AG04450 (cell line): ENCODE measurements at regions not wholly inside any gene's neighbourhood (a gene's known extent, or its start where the extent isn't known, plus 50 kb on each side); places are given as distances from the start of the nearest gene placed in this dataset.

Source experiments
- CTCF ChIA-PET: fragments of 300-600, 350-600 bp; formaldehyde crosslinking; extraction: SDS; loops from one replicate; lab custom pipeline; 2022; ENCODE audit warnings: antibody characterized with exemption, inconsistent platforms; lab: Charles Lee
- POLR2A ChIA-PET: fragments of 350-600 bp; formaldehyde crosslinking; extraction: SDS; loops from one replicate; lab custom pipeline; 2021; ENCODE audit warnings: antibody characterized with exemption, inconsistent platforms; lab: Yijun Ruan, JAX
- DNase-seq: peaks from one replicate; pipeline ENCODE4 v3.0.0-alpha.2; 2011; ENCODE audit warnings: low read depth, low spot score
- H3K27ac ChIP-seq: one replicate; pipeline ENCODE4 v1.5.1; 2012; ENCODE audit warnings: low read depth, low read length, control low read depth
- H3K27me3 ChIP-seq: one replicate; pipeline ENCODE4 v1.6.0; 2012; ENCODE audit warnings: low read length; ENCODE audit not compliant: control insufficient read depth, insufficient read depth
- H3K4me3 ChIP-seq: 2 replicates; pipeline ENCODE4 v1.5.1; 2011; ENCODE audit warnings: mild to moderate bottlenecking, low read depth, low read length, control low read depth
- H3K9me3 ChIP-seq: 2 replicates; pipeline ENCODE4 v1.5.1; 2012; ENCODE audit warnings: low read length; ENCODE audit not compliant: control insufficient read depth, insufficient read depth
- CTCF ChIP-seq: IDR thresholded peaks from 2 replicates; pipeline ENCODE4 v1.5.1; 2011; ENCODE audit warnings: low read depth, low read length, control low read depth, inconsistent platforms

- ChIA-PET CTCF (no interaction called here), POLR2A (no interaction called here)
- H3K27ac ChIP-seq: no peak overlapping the region
- H3K9me3 ChIP-seq: peaks cover 59% of the 10 kb centered on the region
- no peak overlapping the region for H3K4me3 ChIP-seq
- no peak for TF ChIP-seq CTCF
- DNase-seq: no peak
- H3K27me3 ChIP-seq: no peaks in the 10 kb centered on the region
Measured at GRCh38 chr2:16126517-16127275, 186.3 kb downstream of the MYCN start.

DNA sequence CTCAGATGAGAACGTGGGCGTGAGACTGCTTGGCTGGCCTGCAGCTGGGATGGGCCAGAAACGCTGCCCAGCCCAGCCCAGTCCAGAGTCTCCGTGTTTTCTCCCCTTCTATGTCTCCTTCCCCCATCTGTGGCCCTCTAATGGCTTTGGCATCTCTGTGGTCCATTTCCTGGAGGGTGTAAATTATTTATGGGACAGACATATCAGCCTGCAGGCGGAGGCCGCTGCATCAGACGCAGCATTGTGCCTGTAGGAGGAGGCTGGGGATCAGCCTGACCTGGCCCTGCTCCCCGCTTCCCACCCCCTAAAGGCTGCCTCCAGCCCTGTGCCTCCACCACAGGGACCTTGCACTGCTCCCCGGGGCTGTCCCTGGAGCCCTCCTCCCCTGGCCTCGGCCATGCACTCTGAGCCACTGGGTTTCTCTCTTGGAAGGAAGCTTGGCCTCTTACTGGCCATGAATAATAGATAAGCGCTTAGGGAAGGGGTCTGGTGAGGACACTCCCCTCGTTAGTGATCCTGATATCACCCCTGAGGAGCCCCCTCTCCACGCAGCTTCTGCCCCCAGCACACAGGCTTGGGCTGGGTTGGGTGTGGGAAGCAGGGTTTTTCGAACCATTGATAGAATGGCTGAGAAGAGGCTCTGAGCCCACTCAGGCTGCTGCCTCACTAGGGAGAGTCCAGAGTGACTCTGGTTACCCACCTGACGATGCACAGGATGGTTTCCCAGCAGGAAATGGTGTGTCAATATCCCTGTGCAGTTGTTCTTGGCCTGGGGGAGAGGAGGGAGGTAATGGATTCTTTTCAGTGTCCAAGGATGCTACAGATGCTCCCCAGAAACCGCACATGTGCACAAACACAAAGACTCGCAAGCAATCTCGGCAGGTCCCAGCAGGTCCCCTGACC lies 185.5 kb downstream of the MYCN start:
- Histone ChIP-seq H3K27me3 (no peaks in the 10 kb centered on the region), H3K27ac (no peak overlapping the region), H3K9me3 (peaks cover 51% of the 10 kb centered on the region), H3K4me3 (no peak overlapping the region)
- ChIA-PET CTCF (no interaction called here), POLR2A (no interaction called here)
- TF ChIP-seq CTCF: no peak
- DNase-seq: no peak

DNA sequence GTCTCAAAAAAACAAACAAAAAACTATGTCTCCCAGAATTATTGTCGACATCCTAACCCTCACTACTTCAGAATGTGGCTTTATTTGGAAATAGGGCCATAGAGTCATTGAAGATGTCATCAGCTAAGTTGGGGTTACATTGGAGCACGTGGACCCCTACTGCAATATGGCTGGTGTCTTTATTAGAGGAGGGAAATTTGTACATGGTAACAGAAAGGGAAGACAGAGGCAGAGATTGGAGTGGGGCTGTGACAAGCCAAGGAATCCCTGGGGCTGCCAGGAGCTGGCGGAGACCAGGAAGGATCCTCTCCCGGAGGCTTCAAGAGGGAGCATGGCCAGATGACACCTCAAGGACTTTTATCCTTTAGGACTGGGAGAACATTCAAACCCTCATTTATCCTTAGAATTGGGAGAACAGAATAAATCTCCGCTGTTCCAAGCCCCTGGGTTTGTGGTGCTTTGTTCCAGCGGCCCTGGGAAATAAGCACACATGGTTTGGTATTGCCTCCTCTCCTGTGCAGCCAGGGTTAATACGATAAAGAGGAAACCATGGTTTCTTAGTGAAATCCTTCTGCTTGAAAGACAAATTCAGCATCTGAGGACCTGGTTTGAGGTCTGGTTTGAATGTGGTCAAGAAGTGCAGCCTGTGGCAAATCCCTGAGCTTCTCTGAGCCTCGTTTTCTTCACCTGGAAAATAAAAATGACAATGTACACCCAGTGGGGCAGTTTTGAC lies 184.7 kb downstream of the MYCN start:
- peaks cover 56% of the 10 kb centered on the region for H3K9me3 ChIP-seq
- CTCF ChIA-PET: no interaction called here

DNA sequence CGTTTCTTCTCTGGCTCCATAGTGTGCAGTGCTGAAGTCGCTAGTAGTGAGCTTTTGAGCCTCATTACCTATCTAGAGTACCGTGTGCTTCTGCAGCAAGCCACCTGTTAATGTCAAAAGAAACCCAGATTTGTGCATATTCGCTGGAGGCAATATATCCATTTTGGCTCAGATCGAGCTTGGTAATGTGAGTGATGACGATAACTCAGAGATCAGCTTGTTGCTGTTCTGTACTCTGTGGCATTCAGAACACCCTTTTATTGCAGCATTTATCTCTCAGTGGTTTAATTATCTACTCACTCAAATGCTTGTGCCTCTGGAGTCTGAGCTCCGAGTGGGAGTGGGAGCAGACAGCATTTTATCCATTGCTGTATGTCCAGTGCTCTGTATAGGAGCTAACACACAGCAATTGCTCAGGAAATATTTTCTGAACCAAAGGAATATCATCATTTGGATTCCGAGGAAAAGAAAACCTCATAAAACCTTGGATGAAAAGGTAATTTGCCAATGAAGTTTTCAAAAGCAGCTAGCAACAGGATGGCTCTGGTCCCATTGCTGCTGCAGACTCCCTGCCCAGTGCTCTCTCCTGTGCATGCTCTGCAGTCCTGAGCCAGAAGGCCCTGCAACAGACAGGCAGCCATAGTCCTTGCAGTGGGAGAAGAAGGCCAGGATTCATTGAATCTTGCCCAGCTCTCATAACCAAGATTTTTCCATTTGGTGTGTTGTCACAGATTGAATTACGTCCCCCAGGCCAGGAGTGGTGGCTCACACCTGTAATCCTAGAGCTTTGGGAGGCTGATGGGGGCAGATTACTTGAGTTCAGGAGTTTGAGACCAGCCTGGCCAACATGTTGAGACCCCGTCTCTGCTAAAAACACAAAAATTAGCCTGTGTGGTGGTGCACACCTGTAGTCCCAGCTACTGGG lies 183.8 kb downstream of the MYCN start:
- H3K9me3 ChIP-seq: peaks cover 57% of the 10 kb centered on the region
- TF ChIP-seq CTCF: no peak
- H3K4me3 ChIP-seq: no peak overlapping the region
- no peak overlapping the region for H3K27ac ChIP-seq
- CTCF ChIA-PET: no interaction called here
- no peak for DNase-seq
- no peaks in the 10 kb centered on the region for H3K27me3 ChIP-seq
- POLR2A ChIA-PET: no interaction called here

More for the DNA sequence above, 184.7 kb downstream of the MYCN start:
- Histone ChIP-seq H3K27me3 (no peaks in the 10 kb centered on the region), H3K4me3 (no peak overlapping the region), H3K27ac (no peak overlapping the region)
- no peak for DNase-seq
- POLR2A ChIA-PET: no interaction called here
- no peak for TF ChIP-seq CTCF
